ENCODE measurements at regions not wholly inside any gene's neighbourhood (a gene's known extent, or its start where the extent isn't known, plus 50 kb on each side); places are given as distances from the start of the nearest gene placed in this dataset.

GRCh38 chr11:130772266-130773227 is 143.7 kb downstream of the SNX19 start:
- no peak for TF ChIP-seq CTCF (optimal IDR thresholded peaks at IDR 0.05 in 1 of 3, IDR thresholded peaks at IDR 0.05 in 1 of 3, conservative IDR thresholded peaks at IDR 0.05 in 1 of 3; ENCODE audit: extremely low read depth in 1 of 3, insufficient read depth in 2 of 3, low read length in 3 of 3)
- no peak for TF ChIP-seq EZH2 (IDR thresholded peaks at IDR 0.05; ENCODE audit: low read length)
